CD14-positive monocyte (primary cell): ENCODE measurements at regions not wholly inside any gene's neighbourhood (a gene's known extent, or its start where the extent isn't known, plus 50 kb on each side); places are given as distances from the start of the nearest gene placed in this dataset.

Source experiments
- DNase-seq, 3 donors: peaks; one replicate each; pipeline ENCODE4 v3.0.0-alpha.2; 2011 to 2022
- H2AFZ ChIP-seq: 2 replicates; pipeline ENCODE4 v1.6.0; 2012; ENCODE audit warnings: mild to moderate bottlenecking, low read depth, low read length, inconsistent platforms; ENCODE audit not compliant: insufficient read depth, poor library complexity, severe bottlenecking
- H3K27ac ChIP-seq, 2 donors: 1 replicate in 1 of 2; 2 replicates in 1 of 2; pipeline ENCODE4 v1.5.1; 2012 to 2013; ENCODE audit warnings: low read length in 2 of 2, control low read depth in 1 of 2, inconsistent platforms in 1 of 2, low read depth in 1 of 2, mild to moderate bottlenecking in 1 of 2
- H3K27me3 ChIP-seq, 2 donors: one replicate each; pipeline versions ENCODE4 v1.6.0 to v1.6.1; 2011 to 2013; ENCODE audit warnings: low read length in 2 of 2; ENCODE audit not compliant: control insufficient read depth in 2 of 2, insufficient read depth in 2 of 2
- H3K36me3 ChIP-seq, 2 donors: replicated peaks in 1 of 2; 1 replicate in 1 of 2; 2 replicates in 1 of 2; pipeline versions ENCODE4 v1.5.1 to v1.6.1; 2012 to 2013; ENCODE audit warnings: low read length in 2 of 2, control low read depth in 1 of 2, inconsistent platforms in 1 of 2, mild to moderate bottlenecking in 1 of 2; ENCODE audit not compliant: insufficient read depth in 2 of 2, control insufficient read depth in 1 of 2
- H3K4me1 ChIP-seq, 2 donors: 1 replicate in 1 of 2; 2 replicates in 1 of 2; pipeline versions ENCODE4 v1.5.1 to v1.6.1; 2012 to 2013; ENCODE audit warnings: low read length in 2 of 2, control low read depth in 1 of 2, inconsistent platforms in 1 of 2, mild to moderate bottlenecking in 1 of 2, moderate library complexity in 1 of 2; ENCODE audit not compliant: insufficient read depth in 2 of 2, control insufficient read depth in 1 of 2
- H3K4me2 ChIP-seq: replicated peaks from 2 replicates; pipeline ENCODE3; 2012; ENCODE audit warnings: low read length, moderate library complexity, mild to moderate bottlenecking; ENCODE audit not compliant: poor library complexity, severe bottlenecking; ENCODE audit errors: extremely low read depth
- H3K4me3 ChIP-seq, 3 experiments: fragments of 200-600 bp in 1 of 3; sonication (generic) in 1 of 3; replicated peaks in 1 of 3; 1 replicate in 2 of 3; 2 replicates in 1 of 3; pipeline ENCODE4 v1.5.1; 2011 to 2013; ENCODE audit warnings: low read length in 3 of 3, mild to moderate bottlenecking in 3 of 3, control low read depth in 2 of 3, low read depth in 2 of 3, inconsistent platforms in 1 of 3, moderate library complexity in 1 of 3
- H3K79me2 ChIP-seq: 2 replicates; pipeline ENCODE4 v1.6.0; 2012; ENCODE audit warnings: mild to moderate bottlenecking, control low read depth, inconsistent platforms, low read length, moderate library complexity; ENCODE audit not compliant: insufficient read depth
- H3K9ac ChIP-seq: 2 replicates; pipeline ENCODE4 v1.6.0; 2017; ENCODE audit warnings: low read length, mild to moderate bottlenecking; ENCODE audit not compliant: insufficient read depth, poor library complexity, severe bottlenecking
- H3K9me3 ChIP-seq, 2 donors: replicated peaks in 1 of 2; 1 replicate in 1 of 2; 2 replicates in 1 of 2; pipeline versions ENCODE4 v1.5.1 to v1.6.1; 2012 to 2013; ENCODE audit warnings: low read length in 2 of 2, control low read depth in 1 of 2; ENCODE audit not compliant: control insufficient read depth in 1 of 2, insufficient read depth in 1 of 2
- H4K20me1 ChIP-seq: 2 replicates; pipeline ENCODE4 v1.6.0; 2012; ENCODE audit warnings: mild to moderate bottlenecking, low read length, control low read depth, moderate library complexity; ENCODE audit not compliant: insufficient read depth
- H3K27ac Mint-ChIP-seq, 7 donors: one replicate each; pipeline ENCODE4 v1.8.0; 2020; ENCODE audit warnings: mild to moderate bottlenecking in 7 of 7, mixed read lengths in 7 of 7, moderate library complexity in 6 of 7, inconsistent platforms in 2 of 7
- H3K27me3 Mint-ChIP-seq, 3 donors: one replicate each; pipeline ENCODE4 v1.8.0; 2021 to 2022; ENCODE audit warnings: low read depth in 3 of 3, mild to moderate bottlenecking in 3 of 3, mixed read lengths in 3 of 3, moderate library complexity in 3 of 3, inconsistent platforms in 1 of 3
- H3K36me3 Mint-ChIP-seq, 2 donors: one replicate each; pipeline ENCODE4 v1.8.0; 2020; ENCODE audit warnings: mixed read lengths in 2 of 2, inconsistent platforms in 1 of 2, mild to moderate bottlenecking in 1 of 2
- H3K4me1 Mint-ChIP-seq: one replicate; pipeline ENCODE4 v1.8.0; 2020; ENCODE audit warnings: mild to moderate bottlenecking, mixed read lengths
- H3K4me3 Mint-ChIP-seq, 2 donors: one replicate each; pipeline ENCODE4 v1.8.0; 2020; ENCODE audit warnings: mild to moderate bottlenecking in 2 of 2, mixed read lengths in 2 of 2, moderate library complexity in 1 of 2
- H3K9me3 Mint-ChIP-seq, 7 donors: one replicate each; pipeline ENCODE4 v1.8.0; 2020 to 2022; ENCODE audit warnings: mixed read lengths in 7 of 7, mild to moderate bottlenecking in 6 of 7, moderate library complexity in 6 of 7, inconsistent platforms in 2 of 7
- CTCF ChIP-seq: fragments of 200-600 bp; IDR thresholded peaks from one replicate; pipeline ENCODE4 v1.8.0; 2022; ENCODE audit warnings: antibody characterized with exemption, mild to moderate bottlenecking
- WGBS: methylation state at CpG from one replicate; pipeline ENCODE4 v1.1.5; 2013; ENCODE audit warnings: missing lambda C conversion rate; ENCODE audit not compliant: insufficient coverage; 5-methylcytosine and 5-hydroxymethylcytosine counted together
- intact Hi-C, 2 donors: fragments of 100-400 bp; cut with micrococcal nuclease; formaldehyde crosslinking; loops; one replicate each; pipeline versions ENCODE4 v1.15.0 to v1.15.1; 2023

- H3K27ac Mint-ChIP-seq: no peak overlapping the region
- no peak overlapping the region for H3K4me2 ChIP-seq
- H3K9me3 Mint-ChIP-seq: peaks cover 0 to 4% (median 1%) of the 10 kb centered on the region in 7 donors
- H3K36me3 ChIP-seq: no peaks in the 10 kb centered on the region
- H3K4me1 Mint-ChIP-seq: no peaks in the 10 kb centered on the region
- no peak overlapping the region for H3K9ac ChIP-seq
- H3K79me2 ChIP-seq: no peaks in the 10 kb centered on the region
- H3K9me3 ChIP-seq: peaks cover 0 to 5% of the 10 kb centered on the region in 2 donors
- no peaks in the 10 kb centered on the region for H3K36me3 Mint-ChIP-seq
- H3K4me3 Mint-ChIP-seq: no peak overlapping the region
- H3K27me3 Mint-ChIP-seq: no peaks in the 10 kb centered on the region
- intact Hi-C loops: no loop called here
- no peak for DNase-seq
- H3K4me1 ChIP-seq: no peaks in the 10 kb centered on the region
- H4K20me1 ChIP-seq: no peaks in the 10 kb centered on the region
- no peaks in the 10 kb centered on the region for H3K27me3 ChIP-seq
- no peak overlapping the region for H2AFZ ChIP-seq
- no CpG with 5 or more reads among the region's 2 CpGs for WGBS
- no peak overlapping the region for H3K27ac ChIP-seq
- no peak overlapping the region for H3K4me3 ChIP-seq
- TF ChIP-seq CTCF: no peak
These were observed 147.3 kb upstream of the CDIN1 start for GRCh38 chr15:36432161-36432560.

GRCh38 chr15:36434177-36434576, 145.2 kb upstream of the CDIN1 start:
- Histone ChIP-seq H3K9me3 (peaks cover 0 to 5% of the 10 kb centered on the region in 2 donors), H3K4me2 (no peak overlapping the region), H2AFZ (no peak overlapping the region), H3K79me2 (no peaks in the 10 kb centered on the region), H3K4me1 (no peaks in the 10 kb centered on the region), H3K27ac (no peak overlapping the region), H3K9ac (no peak overlapping the region), H3K36me3 (no peaks in the 10 kb centered on the region), H3K4me3 (no peak overlapping the region), H3K27me3 (no peaks in the 10 kb centered on the region), H4K20me1 (no peaks in the 10 kb centered on the region)
- H3K36me3 Mint-ChIP-seq: no peaks in the 10 kb centered on the region
- no peaks in the 10 kb centered on the region for H3K4me1 Mint-ChIP-seq
- peaks cover 0 to 4% (median 1%) of the 10 kb centered on the region in 7 donors for H3K9me3 Mint-ChIP-seq
- H3K27me3 Mint-ChIP-seq: no peaks in the 10 kb centered on the region
- no peak for DNase-seq
- no peak overlapping the region for H3K27ac Mint-ChIP-seq
- no peak overlapping the region for H3K4me3 Mint-ChIP-seq
- TF ChIP-seq CTCF: no peak
- intact Hi-C loops: no loop called here
